ENCODE measurements at regions not wholly inside any gene's neighbourhood (a gene's known extent, or its start where the extent isn't known, plus 50 kb on each side); places are given as distances from the start of the nearest gene placed in this dataset.

GRCh38 chr9:108054131-108054630 is 564.6 kb upstream of the KLF4 start:
- Histone ChIP-seq H3K79me2 (ENCODE audit: control insufficient read depth, insufficient read depth, low read length) (no peaks in the 10 kb centered on the region), H3K4me3 (ENCODE audit: control insufficient read depth in 2 of 3, extremely low read depth in 1 of 3, insufficient read depth in 2 of 3, low read depth in 1 of 3, low read length in 3 of 3) (no peak overlapping the region), H2AFZ (ENCODE audit: control insufficient read depth, low read length) (peak overlapping the region; percentile 82), H3K36me3 (ENCODE audit: control insufficient read depth in 2 of 2, extremely low read depth in 1 of 2, insufficient read depth in 2 of 2, low read length in 2 of 2) (no peaks in the 10 kb centered on the region), H3K4me1 (ENCODE audit: control insufficient read depth, extremely low read depth, insufficient read depth, low read length) (peaks cover 69% of the 10 kb centered on the region), H3K9ac (ENCODE audit: control insufficient read depth, extremely low read depth, insufficient read depth, low read length) (peak overlapping the region; percentile 55), H3K27me3 (ENCODE audit: control insufficient read depth, extremely low read depth, insufficient read depth, low read length) (no peaks in the 10 kb centered on the region), H3K27ac (ENCODE audit: control insufficient read depth, insufficient read depth, low read length) (peak overlapping the region; percentile 73), H4K20me1 (ENCODE audit: control insufficient read depth, extremely low read depth, insufficient read depth, low read length) (no peaks in the 10 kb centered on the region), H3K4me2 (ENCODE audit: control insufficient read depth, extremely low read depth, insufficient read depth, low read depth, low read length) (peak overlapping the region; percentile 61), H3K9me3 (ENCODE audit: control insufficient read depth, low read depth, low read length) (no peaks in the 10 kb centered on the region), H3K9me1 (ENCODE audit: control insufficient read depth, extremely low read depth, insufficient read depth, low read length) (no peaks in the 10 kb centered on the region)
- DNase-seq (ENCODE audit: low read depth, low spot score) (no peak), FAIRE-seq (no peak)
- dilution Hi-C loops (cut with MboI; ENCODE audit: extremely low pct_ligation_motif_present, low sequenced_read_pairs): no loop called here
- TF ChIP-seq CTCF (optimal IDR thresholded peaks at IDR 0.05 in 1 of 3, IDR thresholded peaks at IDR 0.05 in 1 of 3, conservative IDR thresholded peaks at IDR 0.05 in 1 of 3; ENCODE audit: extremely low read depth in 1 of 3, insufficient read depth in 2 of 3, low read length in 3 of 3) (no peak), EZH2 (IDR thresholded peaks at IDR 0.05; ENCODE audit: low read length) (no peak)

- H2AFZ ChIP-seq (ENCODE audit: control insufficient read depth, low read length): peak overlapping the region; percentile 82
- no peaks in the 10 kb centered on the region for H3K9me1 ChIP-seq (ENCODE audit: control insufficient read depth, extremely low read depth, insufficient read depth, low read length)
- H3K4me1 ChIP-seq (ENCODE audit: control insufficient read depth, extremely low read depth, insufficient read depth, low read length): peaks cover 73% of the 10 kb centered on the region
- H4K20me1 ChIP-seq (ENCODE audit: control insufficient read depth, extremely low read depth, insufficient read depth, low read length): no peaks in the 10 kb centered on the region
- H3K9me3 ChIP-seq (ENCODE audit: control insufficient read depth, low read depth, low read length): no peaks in the 10 kb centered on the region
- FAIRE-seq (peak; percentile 51), DNase-seq (ENCODE audit: low read depth, low spot score) (no peak)
- no peaks in the 10 kb centered on the region for H3K79me2 ChIP-seq (ENCODE audit: control insufficient read depth, insufficient read depth, low read length)
- peak overlapping the region; percentile 73 for H3K27ac ChIP-seq (ENCODE audit: control insufficient read depth, insufficient read depth, low read length)
- no peaks in the 10 kb centered on the region for H3K27me3 ChIP-seq (ENCODE audit: control insufficient read depth, extremely low read depth, insufficient read depth, low read length)
- H3K4me2 ChIP-seq (ENCODE audit: control insufficient read depth, extremely low read depth, insufficient read depth, low read depth, low read length): peak overlapping the region; percentile 61
- dilution Hi-C loops (cut with MboI; ENCODE audit: extremely low pct_ligation_motif_present, low sequenced_read_pairs): no loop called here
- H3K9ac ChIP-seq (ENCODE audit: control insufficient read depth, extremely low read depth, insufficient read depth, low read length): peak overlapping the region; percentile 55
- no peaks in the 10 kb centered on the region for H3K36me3 ChIP-seq (ENCODE audit: control insufficient read depth in 2 of 2, extremely low read depth in 1 of 2, insufficient read depth in 2 of 2, low read length in 2 of 2)
- TF ChIP-seq EZH2 (IDR thresholded peaks at IDR 0.05; ENCODE audit: low read length) (no peak), CTCF (optimal IDR thresholded peaks at IDR 0.05 in 1 of 3, IDR thresholded peaks at IDR 0.05 in 1 of 3, conservative IDR thresholded peaks at IDR 0.05 in 1 of 3; ENCODE audit: extremely low read depth in 1 of 3, insufficient read depth in 2 of 3, low read length in 3 of 3) (no peak)
- no peak overlapping the region for H3K4me3 ChIP-seq (ENCODE audit: control insufficient read depth in 2 of 3, extremely low read depth in 1 of 3, insufficient read depth in 2 of 3, low read depth in 1 of 3, low read length in 3 of 3)
These were observed 564.0 kb upstream of the KLF4 start for GRCh38 chr9:108053555-108054061.

Measured in keratinocyte (primary cell).